GM12872 (cell line): ENCODE measurements at regions not wholly inside any gene's neighbourhood (a gene's known extent, or its start where the extent isn't known, plus 50 kb on each side); places are given as distances from the start of the nearest gene placed in this dataset.

Source experiments
- CTCF ChIP-seq: IDR thresholded peaks from 3 replicates; pipeline ENCODE4 v1.5.1; 2011; ENCODE audit warnings: low read depth, mild to moderate bottlenecking, low read length, moderate library complexity; ENCODE audit not compliant: insufficient read depth

DNA sequence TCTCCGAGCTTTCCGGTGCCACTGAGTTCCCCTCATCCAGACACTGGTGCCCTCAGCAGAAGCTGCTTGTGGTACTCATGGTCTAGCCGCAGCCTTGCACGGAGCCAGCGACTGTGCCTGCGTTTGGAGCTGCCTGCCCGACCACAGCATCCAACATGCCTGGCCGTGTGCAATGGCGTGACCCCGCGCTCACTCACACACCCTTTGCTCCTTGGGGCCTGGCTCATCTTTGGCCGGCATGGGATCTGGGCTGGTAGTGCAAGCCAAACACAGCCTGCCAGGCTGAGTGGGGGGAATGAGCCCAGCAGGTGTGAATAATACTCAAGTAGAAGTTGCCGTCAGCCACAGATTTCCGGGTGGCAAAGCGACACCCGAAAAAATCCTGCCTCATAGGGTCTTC, 1178.7 kb upstream of the GBE1 start:
- no peak for TF ChIP-seq CTCF

- TF ChIP-seq CTCF: no peak
Measured at GRCh38 chr3:82939491-82940097, 1178.1 kb upstream of the GBE1 start.

DNA sequence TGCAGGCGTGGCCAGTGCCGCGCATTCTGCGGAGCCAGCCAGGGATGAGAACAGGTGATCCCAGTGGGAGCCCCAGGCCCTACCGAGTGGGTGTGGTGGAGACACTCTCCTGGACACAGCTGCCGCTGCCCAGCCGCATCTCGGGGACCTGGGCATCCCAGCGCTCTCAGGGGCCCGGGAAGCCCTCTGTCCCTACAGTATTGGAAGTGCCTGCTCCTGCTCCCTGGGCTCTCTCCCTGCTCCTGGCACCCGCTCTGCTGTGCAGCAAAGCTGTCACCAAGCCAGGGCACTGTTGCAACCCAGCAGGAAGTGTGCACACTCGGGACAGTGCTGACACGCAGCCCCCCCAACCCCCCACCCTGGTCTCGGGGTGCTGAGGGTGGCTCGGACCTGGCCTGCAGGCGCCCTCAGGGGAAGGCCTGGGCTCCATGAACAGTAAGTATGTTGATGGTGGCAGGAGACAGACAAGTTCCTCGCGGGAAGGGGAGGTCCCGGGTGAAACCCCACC, 1177.4 kb upstream of the GBE1 start:
- no peak for TF ChIP-seq CTCF

DNA sequence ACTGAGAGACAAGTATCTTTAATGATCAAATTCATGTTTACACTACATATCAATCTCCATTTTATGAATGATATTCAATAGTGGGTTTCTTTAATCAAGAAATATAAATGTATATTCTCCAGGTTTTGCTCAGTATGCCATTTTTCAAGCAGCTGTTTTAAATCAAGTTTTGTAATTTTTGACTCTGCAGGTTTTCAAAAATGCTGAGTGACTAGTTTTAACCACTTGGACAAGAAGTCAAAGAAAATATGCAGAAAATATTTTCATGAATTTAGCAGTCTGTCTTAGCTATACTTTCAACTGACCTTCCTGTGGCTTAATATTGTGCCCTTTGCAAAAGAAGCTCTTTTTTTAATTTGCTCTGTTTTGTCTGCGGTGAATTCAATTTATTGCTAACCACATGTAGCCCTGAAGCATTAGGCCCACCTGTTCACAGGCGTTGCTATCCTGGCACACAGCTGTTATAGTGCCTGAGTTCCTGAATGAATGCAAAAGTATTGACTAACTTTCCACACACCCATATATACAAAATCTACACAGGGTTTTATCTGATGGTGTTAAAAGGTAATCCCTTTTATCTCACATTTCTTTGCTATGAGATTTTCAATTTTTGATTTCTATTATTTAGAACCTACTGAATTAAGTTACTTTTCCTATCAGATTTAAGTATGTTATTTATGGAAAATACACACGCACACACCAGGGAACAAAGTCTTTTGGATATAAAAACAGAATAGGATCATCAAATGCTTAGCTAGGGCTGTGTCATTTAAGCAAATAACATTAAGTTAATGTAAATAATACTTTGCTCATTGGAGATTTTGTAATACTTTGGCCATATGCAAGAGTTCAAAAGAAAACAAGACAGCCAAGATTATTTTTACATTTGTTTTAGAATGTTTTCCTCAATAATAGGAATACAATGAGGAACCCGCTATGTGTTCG, 1166.1 kb upstream of the GBE1 start:
- TF ChIP-seq CTCF: no peak

- no peak for TF ChIP-seq CTCF
Measured at GRCh38 chr3:82891028-82891427, 1129.6 kb upstream of the GBE1 start.

DNA sequence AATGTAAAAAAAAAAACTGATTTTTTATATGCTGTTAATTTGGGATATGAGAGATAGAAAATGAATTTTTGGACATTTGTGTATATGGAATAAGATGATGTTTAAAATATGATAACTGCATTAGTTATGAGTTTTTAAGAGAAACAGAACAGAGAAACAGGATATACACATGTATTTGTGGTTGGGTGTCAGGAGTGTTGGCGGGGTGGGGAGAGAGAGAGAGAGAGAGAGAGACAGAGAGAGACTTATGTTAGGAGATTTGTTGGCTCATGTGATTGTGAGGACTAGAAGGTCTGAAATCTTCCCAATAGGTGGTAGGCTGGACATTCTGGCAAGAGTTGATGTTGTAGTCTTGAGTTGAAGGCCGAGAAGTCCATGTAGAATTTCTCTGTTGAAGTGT, 1121.6 kb upstream of the GBE1 start:
- no peak for TF ChIP-seq CTCF

- no peak for TF ChIP-seq CTCF
Measured at GRCh38 chr3:82875401-82875800, 1114.0 kb upstream of the GBE1 start.
